ENCODE measurements at regions not wholly inside any gene's neighbourhood (a gene's known extent, or its start where the extent isn't known, plus 50 kb on each side); places are given as distances from the start of the nearest gene placed in this dataset.

DNA sequence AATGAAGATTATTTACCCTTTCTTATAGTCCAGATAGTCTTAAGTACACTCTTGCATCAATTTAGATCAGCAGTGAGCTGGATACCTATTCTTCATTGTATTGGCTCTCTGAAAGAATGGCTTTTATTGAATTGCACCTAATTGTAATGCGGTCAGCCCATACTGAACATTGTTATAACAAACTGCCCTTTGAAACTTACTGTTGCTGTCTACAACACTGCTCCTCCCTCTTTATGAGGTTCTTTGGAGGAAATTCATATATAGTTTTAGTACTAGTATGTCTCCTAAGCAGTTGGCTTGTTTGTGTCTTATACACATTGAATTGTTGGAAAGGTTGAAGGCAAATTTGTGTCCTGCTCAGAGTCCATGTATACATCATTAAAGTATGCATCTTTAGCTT, 66.5 kb upstream of the UGP2 start:
- TF ChIP-seq POLR2A (IDR thresholded peaks at IDR 0.05), result no peak
- TF ChIP-seq, protein P1, sequence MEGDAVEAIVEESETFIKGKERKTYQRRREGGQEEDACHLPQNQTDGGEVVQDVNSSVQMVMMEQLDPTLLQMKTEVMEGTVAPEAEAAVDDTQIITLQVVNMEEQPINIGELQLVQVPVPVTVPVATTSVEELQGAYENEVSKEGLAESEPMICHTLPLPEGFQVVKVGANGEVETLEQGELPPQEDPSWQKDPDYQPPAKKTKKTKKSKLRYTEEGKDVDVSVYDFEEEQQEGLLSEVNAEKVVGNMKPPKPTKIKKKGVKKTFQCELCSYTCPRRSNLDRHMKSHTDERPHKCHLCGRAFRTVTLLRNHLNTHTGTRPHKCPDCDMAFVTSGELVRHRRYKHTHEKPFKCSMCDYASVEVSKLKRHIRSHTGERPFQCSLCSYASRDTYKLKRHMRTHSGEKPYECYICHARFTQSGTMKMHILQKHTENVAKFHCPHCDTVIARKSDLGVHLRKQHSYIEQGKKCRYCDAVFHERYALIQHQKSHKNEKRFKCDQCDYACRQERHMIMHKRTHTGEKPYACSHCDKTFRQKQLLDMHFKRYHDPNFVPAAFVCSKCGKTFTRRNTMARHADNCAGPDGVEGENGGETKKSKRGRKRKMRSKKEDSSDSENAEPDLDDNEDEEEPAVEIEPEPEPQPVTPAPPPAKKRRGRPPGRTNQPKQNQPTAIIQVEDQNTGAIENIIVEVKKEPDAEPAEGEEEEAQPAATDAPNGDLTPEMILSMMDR (IDR thresholded peaks at IDR 0.05), result no peak
